IPS DF 4.7 (cell line): ENCODE measurements at regions not wholly inside any gene's neighbourhood (a gene's known extent, or its start where the extent isn't known, plus 50 kb on each side); places are given as distances from the start of the nearest gene placed in this dataset.

Experiments
- DNase-seq: peaks from one replicate; pipeline ENCODE4 v3.0.0-alpha.2; 2013; ENCODE audit warnings: low spot score; ENCODE audit errors: extremely low read depth

DNA sequence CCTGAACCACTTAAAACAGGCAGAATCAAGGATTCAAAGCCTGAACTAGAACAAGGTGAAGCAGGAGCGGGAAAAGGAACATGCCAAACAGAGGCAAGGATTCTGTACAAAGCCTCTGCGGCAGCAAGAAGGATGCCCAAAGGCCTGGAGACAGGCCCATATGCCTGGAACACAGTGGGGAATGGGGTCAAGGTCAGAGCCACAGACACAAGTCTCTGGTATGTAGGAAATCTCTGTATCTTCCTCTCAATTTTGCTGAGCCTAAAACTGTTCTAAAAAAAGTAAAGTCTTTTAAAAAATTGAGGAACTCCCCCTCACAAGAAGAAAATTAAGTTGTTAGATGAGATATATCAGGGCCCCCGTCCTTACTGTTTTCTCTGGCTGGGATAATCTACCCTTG is 175.9 kb upstream of the GHITM start:
- no peak for DNase-seq

DNA sequence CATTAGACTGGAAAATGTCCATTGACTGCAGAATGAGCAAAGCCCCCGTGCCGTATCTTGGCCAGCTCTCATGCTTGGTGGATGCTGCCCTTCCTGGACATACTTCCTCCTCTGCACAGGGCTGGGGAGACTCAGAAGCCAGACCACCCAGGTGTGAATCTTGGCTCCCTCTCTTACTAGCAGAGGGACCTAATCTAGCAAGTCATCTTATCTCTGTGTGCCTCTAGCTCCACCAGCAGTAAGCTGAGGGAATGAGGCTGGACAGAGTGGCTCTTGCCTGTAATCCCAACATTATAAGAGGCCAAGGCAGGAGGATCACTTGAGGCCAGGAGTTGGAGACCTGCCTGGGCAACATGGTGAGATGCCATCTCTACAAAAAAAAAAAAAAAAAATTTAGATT is 173.8 kb upstream of the GHITM start:
- no peak for DNase-seq

- no peak for DNase-seq
Measured at GRCh38 chr10:83968052-83968451, 171.3 kb upstream of the GHITM start.

GRCh38 chr10:83978681-83979383 is 160.5 kb upstream of the GHITM start:
- no peak for DNase-seq

DNA sequence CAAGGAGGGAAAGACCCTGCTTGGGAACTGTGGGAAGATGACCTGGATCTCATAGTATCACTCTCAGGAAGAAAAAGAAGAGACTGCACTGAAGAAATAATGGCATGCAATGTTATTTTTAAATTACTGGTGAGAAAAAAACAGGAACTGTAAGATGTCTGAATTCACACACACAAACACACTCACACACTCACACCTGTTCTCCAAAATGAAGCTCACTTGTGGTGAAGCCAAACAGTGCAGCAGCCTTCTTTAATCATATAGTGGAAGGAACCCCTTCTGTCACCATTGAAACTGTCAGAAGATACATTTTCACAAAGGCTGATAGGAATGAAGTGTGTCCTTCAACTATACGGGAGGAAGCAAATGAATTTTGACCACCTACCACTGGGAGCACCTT is 156.5 kb upstream of the GHITM start:
- DNase-seq, result no peak

DNA sequence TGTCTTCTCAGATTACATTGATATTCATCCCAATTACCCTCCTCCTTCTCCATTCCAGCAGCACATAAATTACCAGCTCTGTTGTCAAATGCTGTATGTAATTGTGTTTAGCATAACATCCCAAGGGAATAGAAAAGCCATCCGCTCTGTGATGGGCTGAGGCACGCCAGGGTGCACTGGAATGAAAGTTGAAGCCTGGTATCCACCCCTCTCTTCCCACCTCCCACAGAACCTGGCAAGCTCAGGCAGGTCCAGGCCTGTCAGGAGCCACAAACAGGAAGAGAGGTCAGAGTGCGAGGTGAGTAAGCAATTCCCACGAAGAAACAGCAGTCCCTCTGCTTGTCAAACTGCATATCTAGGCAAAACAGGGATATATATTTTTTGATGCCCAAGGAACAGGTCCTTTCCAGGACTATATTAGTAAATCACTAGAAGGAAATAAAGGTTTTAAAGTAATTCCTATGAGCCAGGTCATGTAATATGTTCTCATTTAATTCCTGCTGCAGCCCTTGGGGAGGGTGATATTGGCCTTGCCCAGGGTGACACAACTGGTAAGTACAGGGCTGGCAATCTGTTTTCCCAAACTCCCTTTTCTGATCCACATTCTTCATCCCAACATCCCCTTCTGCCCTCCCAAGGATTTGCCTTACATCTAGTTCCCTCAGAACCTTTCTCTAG is 155.6 kb upstream of the GHITM start:
- no peak for DNase-seq

- no peak for DNase-seq
Measured at GRCh38 chr10:83984256-83984640, 155.1 kb upstream of the GHITM start.

- DNase-seq, result no peak
Measured at GRCh38 chr10:83986800-83987199, 152.5 kb upstream of the GHITM start.

GRCh38 chr10:83987216-83987615 is 152.1 kb upstream of the GHITM start:
- DNase-seq, result no peak

GRCh38 chr10:83988435-83988834 is 150.9 kb upstream of the GHITM start:
- no peak for DNase-seq

GRCh38 chr10:83990126-83990525 is 149.2 kb upstream of the GHITM start:
- DNase-seq, result no peak

DNA sequence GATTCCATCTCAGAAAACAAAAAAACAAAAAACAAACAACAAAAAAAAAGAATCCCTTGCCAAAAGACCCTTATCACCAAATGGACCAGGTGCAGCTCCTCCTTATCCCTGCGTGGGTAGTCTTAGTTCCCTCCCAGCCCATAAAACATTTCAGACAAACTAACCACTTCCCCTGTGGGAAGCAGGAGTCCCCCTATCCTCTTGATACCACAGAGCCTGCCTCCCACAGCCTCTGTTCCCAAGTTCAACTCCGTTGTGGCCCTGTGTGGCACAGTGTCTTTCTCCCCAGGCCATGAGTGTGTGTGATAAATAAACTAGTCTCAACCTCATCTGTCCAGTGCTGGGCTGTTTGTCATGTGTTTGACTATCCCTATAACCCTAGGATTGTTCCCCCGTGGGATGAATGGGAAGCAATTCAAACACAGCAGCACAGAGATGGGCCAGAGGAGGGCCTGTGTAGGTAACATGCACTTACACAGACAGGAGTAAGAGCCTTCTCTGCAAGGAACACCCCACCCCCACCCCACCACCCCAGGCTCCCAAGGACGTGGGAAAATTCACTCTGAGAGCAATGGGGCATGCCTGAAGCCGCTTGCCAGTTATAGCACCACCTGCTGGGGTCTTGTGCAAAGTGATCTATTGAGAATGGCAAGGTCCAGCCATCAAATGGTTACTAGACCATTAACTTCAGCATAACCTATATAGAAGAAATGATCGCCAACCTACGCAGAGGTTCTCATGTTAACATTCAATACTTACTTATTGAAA is 147.1 kb upstream of the GHITM start:
- no peak for DNase-seq

GRCh38 chr10:83994325-83994724 is 145.0 kb upstream of the GHITM start:
- DNase-seq, result no peak

GRCh38 chr10:83995738-83996331 is 143.5 kb upstream of the GHITM start:
- no peak for DNase-seq

DNA sequence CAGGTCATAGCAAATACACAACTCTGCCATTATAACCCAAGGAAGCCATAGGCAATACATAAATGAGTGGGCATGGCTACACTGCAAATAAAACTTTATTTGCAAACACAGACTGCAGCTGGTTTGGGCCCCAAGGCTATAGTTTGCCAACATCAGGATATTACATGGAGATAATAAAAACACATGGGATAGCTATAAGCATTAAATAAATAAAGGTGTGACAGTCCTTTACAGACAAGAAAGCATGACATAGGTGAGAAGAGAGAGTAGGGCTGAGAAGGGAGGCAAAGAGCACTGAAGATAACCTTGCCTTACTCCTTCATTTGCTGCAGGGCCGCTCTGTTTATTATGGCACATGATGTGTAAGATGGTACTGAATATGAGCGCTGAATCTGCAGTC is 135.1 kb upstream of the GHITM start:
- no peak for DNase-seq

- DNase-seq, result no peak
Measured at GRCh38 chr10:84005403-84005802, 133.9 kb upstream of the GHITM start.

- no peak for DNase-seq
Measured at GRCh38 chr10:84007482-84007881, 131.8 kb upstream of the GHITM start.

DNA sequence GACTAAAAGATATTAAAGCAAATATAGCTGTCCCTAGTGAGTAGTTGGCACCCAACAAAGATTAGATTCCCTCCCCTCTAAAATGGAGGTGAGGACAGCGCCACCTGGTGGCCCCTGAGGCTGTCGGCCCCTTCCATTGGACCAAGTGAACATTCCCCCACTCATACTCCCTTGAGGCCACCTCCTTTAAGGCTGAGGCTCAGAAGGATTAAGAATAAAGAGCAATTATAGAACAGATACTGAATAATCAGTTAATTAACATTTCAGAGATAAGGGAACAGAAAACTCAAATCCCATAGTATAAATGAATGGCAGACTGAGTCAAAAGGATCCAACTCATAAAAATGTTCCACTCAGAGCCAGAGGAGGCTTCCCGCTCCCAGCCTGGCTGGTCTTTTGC is 130.4 kb upstream of the GHITM start:
- no peak for DNase-seq

GRCh38 chr10:84012431-84012830 is 126.9 kb upstream of the GHITM start:
- DNase-seq, result no peak

DNA sequence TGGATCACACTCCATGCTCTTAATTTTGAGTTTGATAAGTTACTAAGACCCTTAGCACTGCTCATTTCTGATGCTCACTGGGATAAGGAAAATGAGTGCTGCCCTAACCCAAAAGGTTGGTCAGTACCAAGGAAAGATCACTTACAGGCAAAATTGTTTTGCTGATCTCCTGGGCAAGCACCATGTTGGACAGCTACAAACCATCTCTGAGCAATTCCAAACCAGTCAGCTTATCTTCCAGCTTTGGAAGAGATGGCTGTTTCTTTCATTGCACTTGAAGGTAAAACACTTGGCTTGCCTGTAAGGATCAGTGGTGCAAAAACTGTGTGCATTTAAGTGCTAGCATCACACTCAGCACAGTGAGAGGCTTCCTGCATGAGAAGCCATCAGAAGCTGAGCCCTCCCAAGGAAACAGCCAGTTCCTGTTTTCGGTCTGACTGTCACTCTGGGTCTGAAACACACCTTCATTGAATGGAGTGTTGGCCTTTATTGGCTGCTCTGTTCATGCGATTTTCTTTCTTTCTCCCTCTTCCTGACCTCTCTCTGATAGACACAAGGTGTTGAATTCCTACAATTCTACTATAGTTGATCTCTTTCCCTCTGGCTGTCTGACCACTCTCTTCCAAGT is 126.4 kb upstream of the GHITM start:
- DNase-seq, result no peak

- no peak for DNase-seq
Measured at GRCh38 chr10:84015877-84016595, 123.3 kb upstream of the GHITM start.
